ENCODE measurements at regions not wholly inside any gene's neighbourhood (a gene's known extent, or its start where the extent isn't known, plus 50 kb on each side); places are given as distances from the start of the nearest gene placed in this dataset.

DNA sequence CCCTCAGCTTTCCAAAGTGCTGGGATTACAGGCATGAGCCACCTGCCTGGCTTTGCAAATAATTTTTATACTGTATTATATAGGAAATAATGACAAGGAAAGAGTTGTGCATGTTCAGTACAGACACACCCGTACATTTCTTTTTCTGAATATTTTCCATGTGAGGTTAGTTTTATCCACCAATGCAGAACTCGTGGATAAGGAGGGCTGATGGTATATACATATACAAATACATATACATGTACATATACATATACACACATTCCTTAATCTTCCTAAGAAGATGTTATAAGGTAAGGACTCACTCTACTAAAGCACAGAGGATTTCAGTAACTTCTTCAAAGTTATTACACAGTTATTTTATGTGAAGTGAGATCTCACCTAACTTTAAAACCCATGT is 925.8 kb downstream of the C4orf33 start:
- Histone ChIP-seq H2AK5ac (ENCODE audit: low read length) (no peak overlapping the region), H3K27me3 (ENCODE audit: insufficient read depth, low read length) (no peaks in the 10 kb centered on the region), H3K14ac (ENCODE audit: low read length) (no peak overlapping the region), H3K79me1 (ENCODE audit: low read length) (no peaks in the 10 kb centered on the region), H3K9me3 (ENCODE audit: insufficient read depth, low read depth, low read length) (peaks cover 1% of the 10 kb centered on the region), H2BK120ac (ENCODE audit: insufficient read depth, low read length, poor library complexity) (no peak overlapping the region), H3K27ac (ENCODE audit: low read depth, low read length) (no peak overlapping the region), H2BK5ac (ENCODE audit: low read depth, low read length, poor library complexity) (no peak overlapping the region), H3K4me1 (ENCODE audit: control insufficient read depth in 1 of 2, insufficient read depth in 2 of 2, low read length in 2 of 2) (no peaks in the 10 kb centered on the region), H3K4me2 (ENCODE audit: low read length) (no peak overlapping the region), H3K36me3 (ENCODE audit: control insufficient read depth in 1 of 2, insufficient read depth in 2 of 2, low read length in 2 of 2) (no peaks in the 10 kb centered on the region), H4K91ac (ENCODE audit: low read depth, low read length) (no peak overlapping the region), H3K79me2 (ENCODE audit: control insufficient read depth, insufficient read depth, low read length, poor library complexity) (no peaks in the 10 kb centered on the region), H3K18ac (ENCODE audit: low read length) (no peak overlapping the region), H4K12ac (ENCODE audit: low read depth, low read length) (no peak overlapping the region), H3K23ac (ENCODE audit: low read length) (no peak overlapping the region), H3K4me3 (ENCODE audit: low read depth, low read length) (no peak overlapping the region), H2AFZ (ENCODE audit: insufficient read depth, low read length, poor library complexity) (no peak overlapping the region), H2BK12ac (ENCODE audit: low read length) (no peak overlapping the region), H4K8ac (ENCODE audit: low read depth, low read length) (no peak overlapping the region), H3K4ac (ENCODE audit: low read depth, low read length) (no peak overlapping the region), H3K9ac (ENCODE audit: low read length) (no peak overlapping the region)
- DNase-seq = no peak
- WGBS (ENCODE audit: extremely low coverage, insufficient coverage, insufficient read length) = no CpG with 5 or more reads among the region's 2 CpGs

DNA sequence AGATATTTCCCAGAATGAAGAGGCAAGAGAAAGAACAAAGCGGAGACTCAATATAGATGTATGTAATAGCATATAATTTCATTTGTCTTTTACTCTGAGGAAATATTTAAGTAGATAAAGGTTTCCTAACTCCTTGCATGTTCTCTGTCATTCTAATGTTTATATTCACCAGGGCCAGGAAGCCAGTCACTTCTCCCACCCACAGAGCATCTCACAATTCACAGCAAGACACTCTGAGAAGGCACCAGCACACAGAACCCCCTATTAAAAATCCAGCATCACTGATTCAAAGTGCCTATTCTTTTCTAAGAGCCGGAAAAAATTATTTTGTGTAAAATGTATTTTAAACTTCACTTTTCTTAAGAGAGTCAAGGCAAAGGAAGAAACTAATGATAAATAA is 927.1 kb downstream of the C4orf33 start:
- peaks cover 1% of the 10 kb centered on the region for H3K9me3 ChIP-seq (ENCODE audit: insufficient read depth, low read depth, low read length)
- no peaks in the 10 kb centered on the region for H3K79me1 ChIP-seq (ENCODE audit: low read length)
- no peak overlapping the region for H3K27ac ChIP-seq (ENCODE audit: low read depth, low read length)

DNA sequence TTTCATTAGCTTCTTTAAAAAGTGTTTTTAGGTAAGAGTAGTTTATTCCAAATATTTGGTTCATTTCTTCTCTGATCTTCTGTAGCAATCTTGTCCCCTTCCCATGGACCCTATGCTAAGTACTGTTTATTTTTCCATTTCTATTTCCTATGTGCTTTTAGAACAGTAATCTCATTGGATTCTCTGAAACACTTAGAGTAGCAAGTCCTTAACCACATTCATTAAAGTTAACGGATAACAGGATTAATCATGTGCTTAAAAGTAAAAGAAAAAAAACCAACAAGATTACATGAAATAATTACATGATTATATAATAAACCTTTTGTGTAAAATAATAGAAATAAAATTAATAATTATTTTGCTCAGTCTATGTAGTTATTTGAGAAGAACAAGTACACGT is 929.7 kb downstream of the C4orf33 start:
- DNase-seq = no peak
- Histone ChIP-seq H3K27ac (ENCODE audit: low read depth, low read length) (no peak overlapping the region), H3K4me2 (ENCODE audit: low read length) (no peak overlapping the region), H2BK120ac (ENCODE audit: insufficient read depth, low read length, poor library complexity) (no peak overlapping the region), H2AK5ac (ENCODE audit: low read length) (no peak overlapping the region), H3K36me3 (ENCODE audit: control insufficient read depth in 1 of 2, insufficient read depth in 2 of 2, low read length in 2 of 2) (no peaks in the 10 kb centered on the region), H2BK5ac (ENCODE audit: low read depth, low read length, poor library complexity) (no peak overlapping the region), H4K8ac (ENCODE audit: low read depth, low read length) (no peak overlapping the region), H3K27me3 (ENCODE audit: insufficient read depth, low read length) (no peaks in the 10 kb centered on the region), H3K4ac (ENCODE audit: low read depth, low read length) (no peak overlapping the region), H4K91ac (ENCODE audit: low read depth, low read length) (no peak overlapping the region), H3K18ac (ENCODE audit: low read length) (no peak overlapping the region), H2BK12ac (ENCODE audit: low read length) (no peak overlapping the region), H3K9me3 (ENCODE audit: insufficient read depth, low read depth, low read length) (no peaks in the 10 kb centered on the region), H3K23ac (ENCODE audit: low read length) (no peak overlapping the region), H2AFZ (ENCODE audit: insufficient read depth, low read length, poor library complexity) (no peak overlapping the region), H4K12ac (ENCODE audit: low read depth, low read length) (no peak overlapping the region), H3K9ac (ENCODE audit: low read length) (no peak overlapping the region), H3K4me1 (ENCODE audit: control insufficient read depth in 1 of 2, insufficient read depth in 2 of 2, low read length in 2 of 2) (no peaks in the 10 kb centered on the region), H3K79me2 (ENCODE audit: control insufficient read depth, insufficient read depth, low read length, poor library complexity) (no peaks in the 10 kb centered on the region), H3K4me3 (ENCODE audit: low read depth, low read length) (no peak overlapping the region), H3K14ac (ENCODE audit: low read length) (no peak overlapping the region), H3K79me1 (ENCODE audit: low read length) (no peaks in the 10 kb centered on the region)
- WGBS (ENCODE audit: extremely low coverage, insufficient coverage, insufficient read length) = no CpG with 5 or more reads among the region's 2 CpGs

More for the DNA sequence above, 927.1 kb downstream of the C4orf33 start:
- no peak for DNase-seq
- Histone ChIP-seq H3K4me3 (ENCODE audit: low read depth, low read length) (no peak overlapping the region), H2AK5ac (ENCODE audit: low read length) (no peak overlapping the region), H2BK120ac (ENCODE audit: insufficient read depth, low read length, poor library complexity) (no peak overlapping the region), H3K14ac (ENCODE audit: low read length) (no peak overlapping the region), H3K9ac (ENCODE audit: low read length) (no peak overlapping the region), H3K27me3 (ENCODE audit: insufficient read depth, low read length) (no peaks in the 10 kb centered on the region), H3K79me2 (ENCODE audit: control insufficient read depth, insufficient read depth, low read length, poor library complexity) (no peaks in the 10 kb centered on the region), H3K4me2 (ENCODE audit: low read length) (no peak overlapping the region), H2BK12ac (ENCODE audit: low read length) (no peak overlapping the region), H3K23ac (ENCODE audit: low read length) (no peak overlapping the region), H3K18ac (ENCODE audit: low read length) (no peak overlapping the region), H3K36me3 (ENCODE audit: control insufficient read depth in 1 of 2, insufficient read depth in 2 of 2, low read length in 2 of 2) (no peaks in the 10 kb centered on the region), H4K91ac (ENCODE audit: low read depth, low read length) (no peak overlapping the region), H3K4me1 (ENCODE audit: control insufficient read depth in 1 of 2, insufficient read depth in 2 of 2, low read length in 2 of 2) (no peaks in the 10 kb centered on the region), H2BK5ac (ENCODE audit: low read depth, low read length, poor library complexity) (no peak overlapping the region), H4K8ac (ENCODE audit: low read depth, low read length) (no peak overlapping the region), H3K4ac (ENCODE audit: low read depth, low read length) (no peak overlapping the region), H4K12ac (ENCODE audit: low read depth, low read length) (no peak overlapping the region), H2AFZ (ENCODE audit: insufficient read depth, low read length, poor library complexity) (no peak overlapping the region)
- no CpG with 5 or more reads among the region's 2 CpGs for WGBS (ENCODE audit: extremely low coverage, insufficient coverage, insufficient read length)

DNA sequence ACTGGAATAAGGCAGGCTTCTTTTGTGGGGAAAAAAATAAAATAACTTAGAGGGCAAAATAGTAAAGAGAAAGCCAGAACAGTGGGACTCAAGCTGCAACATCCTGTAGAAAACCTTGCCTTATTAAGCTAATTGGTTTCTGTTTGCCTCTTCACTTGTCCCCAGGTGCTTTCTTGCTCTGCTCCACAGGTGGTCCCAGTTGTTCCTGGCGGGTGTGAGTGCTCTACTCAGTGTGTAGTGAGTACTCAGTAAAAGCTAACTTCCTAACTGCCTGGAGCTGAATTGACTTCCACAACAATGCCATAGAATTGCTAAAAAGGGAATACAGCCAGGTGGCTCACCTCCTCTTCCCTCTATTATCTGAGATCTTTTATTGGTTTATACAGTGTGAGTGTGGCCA is 930.2 kb downstream of the C4orf33 start:
- H3K4me2 ChIP-seq (ENCODE audit: low read length) = no peak overlapping the region
- no peaks in the 10 kb centered on the region for H3K4me1 ChIP-seq (ENCODE audit: control insufficient read depth in 1 of 2, insufficient read depth in 2 of 2, low read length in 2 of 2)
- H3K18ac ChIP-seq (ENCODE audit: low read length) = no peak overlapping the region
- H3K27me3 ChIP-seq (ENCODE audit: insufficient read depth, low read length) = no peaks in the 10 kb centered on the region
- H3K4ac ChIP-seq (ENCODE audit: low read depth, low read length) = no peak overlapping the region
- H2AK5ac ChIP-seq (ENCODE audit: low read length) = no peak overlapping the region
- no peak overlapping the region for H3K27ac ChIP-seq (ENCODE audit: low read depth, low read length)
- DNase-seq = no peak
- H4K8ac ChIP-seq (ENCODE audit: low read depth, low read length) = no peak overlapping the region
- no peak overlapping the region for H3K23ac ChIP-seq (ENCODE audit: low read length)
- no peak overlapping the region for H2BK12ac ChIP-seq (ENCODE audit: low read length)
- no peak overlapping the region for H3K4me3 ChIP-seq (ENCODE audit: low read depth, low read length)
- H2AFZ ChIP-seq (ENCODE audit: insufficient read depth, low read length, poor library complexity) = no peak overlapping the region
- no peak overlapping the region for H3K14ac ChIP-seq (ENCODE audit: low read length)
- no peak overlapping the region for H2BK5ac ChIP-seq (ENCODE audit: low read depth, low read length, poor library complexity)
- no CpG with 5 or more reads among the region's 1 CpG for WGBS (ENCODE audit: extremely low coverage, insufficient coverage, insufficient read length)
- no peak overlapping the region for H4K91ac ChIP-seq (ENCODE audit: low read depth, low read length)
- H3K9ac ChIP-seq (ENCODE audit: low read length) = no peak overlapping the region
- H4K12ac ChIP-seq (ENCODE audit: low read depth, low read length) = no peak overlapping the region
- H3K9me3 ChIP-seq (ENCODE audit: insufficient read depth, low read depth, low read length) = no peaks in the 10 kb centered on the region
- no peak overlapping the region for H2BK120ac ChIP-seq (ENCODE audit: insufficient read depth, low read length, poor library complexity)
- no peaks in the 10 kb centered on the region for H3K36me3 ChIP-seq (ENCODE audit: control insufficient read depth in 1 of 2, insufficient read depth in 2 of 2, low read length in 2 of 2)
- H3K79me1 ChIP-seq (ENCODE audit: low read length) = no peaks in the 10 kb centered on the region
- no peaks in the 10 kb centered on the region for H3K79me2 ChIP-seq (ENCODE audit: control insufficient read depth, insufficient read depth, low read length, poor library complexity)
